ENCODE measurements at regions not wholly inside any gene's neighbourhood (a gene's known extent, or its start where the extent isn't known, plus 50 kb on each side); places are given as distances from the start of the nearest gene placed in this dataset.

GRCh38 chr13:58266271-58266670 lies 634.7 kb downstream of the PCDH17 start:
- TF ChIP-seq CTCF (IDR thresholded peaks at IDR 0.05; ENCODE audit: insufficient read depth, low read length): no peak
- TF ChIP-seq GABPA (IDR thresholded peaks at IDR 0.05; ENCODE audit: low read depth): no peak
- no peak for TF ChIP-seq POLR2AphosphoS5 (IDR thresholded peaks at IDR 0.05; ENCODE audit: low read depth)
- TF ChIP-seq, protein P1, sequence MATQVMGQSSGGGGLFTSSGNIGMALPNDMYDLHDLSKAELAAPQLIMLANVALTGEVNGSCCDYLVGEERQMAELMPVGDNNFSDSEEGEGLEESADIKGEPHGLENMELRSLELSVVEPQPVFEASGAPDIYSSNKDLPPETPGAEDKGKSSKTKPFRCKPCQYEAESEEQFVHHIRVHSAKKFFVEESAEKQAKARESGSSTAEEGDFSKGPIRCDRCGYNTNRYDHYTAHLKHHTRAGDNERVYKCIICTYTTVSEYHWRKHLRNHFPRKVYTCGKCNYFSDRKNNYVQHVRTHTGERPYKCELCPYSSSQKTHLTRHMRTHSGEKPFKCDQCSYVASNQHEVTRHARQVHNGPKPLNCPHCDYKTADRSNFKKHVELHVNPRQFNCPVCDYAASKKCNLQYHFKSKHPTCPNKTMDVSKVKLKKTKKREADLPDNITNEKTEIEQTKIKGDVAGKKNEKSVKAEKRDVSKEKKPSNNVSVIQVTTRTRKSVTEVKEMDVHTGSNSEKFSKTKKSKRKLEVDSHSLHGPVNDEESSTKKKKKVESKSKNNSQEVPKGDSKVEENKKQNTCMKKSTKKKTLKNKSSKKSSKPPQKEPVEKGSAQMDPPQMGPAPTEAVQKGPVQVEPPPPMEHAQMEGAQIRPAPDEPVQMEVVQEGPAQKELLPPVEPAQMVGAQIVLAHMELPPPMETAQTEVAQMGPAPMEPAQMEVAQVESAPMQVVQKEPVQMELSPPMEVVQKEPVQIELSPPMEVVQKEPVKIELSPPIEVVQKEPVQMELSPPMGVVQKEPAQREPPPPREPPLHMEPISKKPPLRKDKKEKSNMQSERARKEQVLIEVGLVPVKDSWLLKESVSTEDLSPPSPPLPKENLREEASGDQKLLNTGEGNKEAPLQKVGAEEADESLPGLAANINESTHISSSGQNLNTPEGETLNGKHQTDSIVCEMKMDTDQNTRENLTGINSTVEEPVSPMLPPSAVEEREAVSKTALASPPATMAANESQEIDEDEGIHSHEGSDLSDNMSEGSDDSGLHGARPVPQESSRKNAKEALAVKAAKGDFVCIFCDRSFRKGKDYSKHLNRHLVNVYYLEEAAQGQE (IDR thresholded peaks at IDR 0.05; ENCODE audit: insufficient replicate concordance, low read depth): no peak

All from HL-60 (cell line).